HTR-8/SVneo (cell line): ENCODE measurements at regions not wholly inside any gene's neighbourhood (a gene's known extent, or its start where the extent isn't known, plus 50 kb on each side); places are given as distances from the start of the nearest gene placed in this dataset.
A peak's percentile ranks its signal among the peaks of the same experiment; 100 is the strongest.

ENCODE experiments used
- DNase-seq: peaks from one replicate; pipeline ENCODE4 v3.0.0; 2011; ENCODE audit warnings: low spot score, mixed read lengths; ENCODE audit not compliant: insufficient read length
- FAIRE-seq: peaks from 2 replicates; lab custom pipeline; 2011; peaks lifted over from hg19 to GRCh38; lab: Jason Lieb, UNC

DNA sequence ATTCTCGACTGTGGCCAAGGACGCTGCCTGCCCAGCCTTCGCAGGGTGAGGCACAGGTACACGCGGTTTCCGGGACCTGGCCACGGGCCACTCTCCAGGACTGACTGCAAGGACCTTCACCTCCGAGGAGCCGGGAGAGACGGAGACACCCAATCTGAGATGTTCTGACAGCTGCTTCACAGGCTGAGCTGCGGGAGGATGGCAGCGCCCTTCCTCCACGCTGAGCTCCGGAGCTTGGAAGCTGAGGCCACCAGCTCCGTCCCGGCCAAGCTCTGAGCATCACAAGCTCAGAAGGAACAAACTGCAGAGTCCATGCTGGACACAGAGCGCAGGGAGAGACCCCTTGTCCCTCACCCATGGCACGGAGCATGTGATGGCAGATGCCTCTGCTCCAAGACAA lies 71.1 kb upstream of the CTDP1 start:
- DNase-seq (no peak), FAIRE-seq (no peak)

GRCh38 chr18:79608999-79609461 lies 70.6 kb upstream of the CTDP1 start:
- no peak for DNase-seq
- FAIRE-seq = no peak

- DNase-seq = no peak
- no peak for FAIRE-seq
Observed at GRCh38 chr18:79609841-79610281, 69.7 kb upstream of the CTDP1 start.

- FAIRE-seq = no peak
- DNase-seq = no peak
Observed at GRCh38 chr18:79610461-79611039, 69.1 kb upstream of the CTDP1 start.

DNA sequence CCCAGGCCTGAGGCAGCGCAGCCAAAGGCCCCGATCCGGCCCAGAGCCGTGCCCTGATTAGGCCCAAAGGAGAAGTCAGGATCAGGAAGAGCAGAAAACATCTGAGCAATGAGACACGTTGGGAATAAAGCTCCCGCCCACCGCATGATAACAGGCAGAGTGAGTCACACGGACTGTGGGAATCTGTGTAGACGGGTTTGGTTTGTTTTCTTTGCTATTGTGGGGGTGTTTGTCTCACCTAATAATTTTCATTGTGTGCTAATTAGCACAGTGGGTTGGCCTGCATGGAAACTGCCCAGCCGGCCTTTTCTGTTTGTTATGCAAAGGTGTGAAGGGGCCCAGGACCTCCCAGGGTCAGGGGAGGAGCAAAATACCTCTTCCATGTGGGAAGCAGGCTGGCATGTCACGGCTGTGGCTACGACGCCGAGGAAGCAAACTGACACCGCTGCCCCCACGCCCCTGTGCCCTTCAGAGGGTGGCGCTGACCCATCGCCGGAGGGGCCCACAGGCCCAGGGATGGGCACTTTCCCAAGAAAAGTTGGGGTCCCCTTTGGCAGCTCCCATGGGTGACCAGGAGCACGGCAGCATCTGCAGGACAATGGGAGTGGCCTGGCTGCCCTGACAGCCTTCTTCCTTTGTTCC lies 68.4 kb upstream of the CTDP1 start:
- FAIRE-seq = no peak
- peak; percentile 29 for DNase-seq

GRCh38 chr18:79612291-79613108 lies 67.1 kb upstream of the CTDP1 start:
- DNase-seq (no peak), FAIRE-seq (no peak)

DNA sequence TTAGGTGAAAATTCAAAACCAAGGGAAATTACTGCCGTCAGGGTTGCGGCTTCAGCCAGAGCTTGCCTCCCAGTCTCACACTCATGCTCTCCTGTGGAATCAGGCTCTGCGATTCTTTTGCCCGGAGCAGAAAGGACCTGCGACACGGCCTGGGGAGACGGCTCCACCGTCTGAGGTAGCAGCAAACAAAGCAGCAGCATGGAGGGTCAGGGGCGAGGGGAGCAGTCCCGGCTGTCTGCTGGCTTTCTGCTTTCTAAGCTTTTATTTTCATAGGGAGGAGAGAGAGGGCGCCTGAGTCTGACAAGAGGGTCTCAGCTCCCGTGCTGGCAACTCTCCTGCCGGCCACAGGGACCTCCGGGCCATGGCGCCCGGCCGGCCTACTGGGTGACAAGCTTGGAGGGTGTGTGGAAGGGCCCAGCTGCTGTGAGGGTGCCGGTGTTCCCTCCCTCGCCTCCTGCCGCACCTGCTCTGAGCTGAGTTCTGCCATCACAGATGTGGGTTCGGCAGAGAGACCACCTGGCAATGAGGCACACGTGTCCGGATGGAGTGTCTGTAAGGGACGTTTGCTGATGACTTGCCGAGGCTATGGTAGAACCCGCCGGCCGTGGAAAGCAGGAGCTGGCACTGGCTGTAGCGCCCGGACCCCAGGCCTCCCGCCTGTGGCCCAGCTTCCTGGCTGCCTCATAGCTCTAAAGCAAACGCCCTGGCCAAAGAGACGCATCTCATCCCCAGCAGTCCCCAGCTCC lies 66.2 kb upstream of the CTDP1 start:
- no peak for FAIRE-seq
- no peak for DNase-seq

DNA sequence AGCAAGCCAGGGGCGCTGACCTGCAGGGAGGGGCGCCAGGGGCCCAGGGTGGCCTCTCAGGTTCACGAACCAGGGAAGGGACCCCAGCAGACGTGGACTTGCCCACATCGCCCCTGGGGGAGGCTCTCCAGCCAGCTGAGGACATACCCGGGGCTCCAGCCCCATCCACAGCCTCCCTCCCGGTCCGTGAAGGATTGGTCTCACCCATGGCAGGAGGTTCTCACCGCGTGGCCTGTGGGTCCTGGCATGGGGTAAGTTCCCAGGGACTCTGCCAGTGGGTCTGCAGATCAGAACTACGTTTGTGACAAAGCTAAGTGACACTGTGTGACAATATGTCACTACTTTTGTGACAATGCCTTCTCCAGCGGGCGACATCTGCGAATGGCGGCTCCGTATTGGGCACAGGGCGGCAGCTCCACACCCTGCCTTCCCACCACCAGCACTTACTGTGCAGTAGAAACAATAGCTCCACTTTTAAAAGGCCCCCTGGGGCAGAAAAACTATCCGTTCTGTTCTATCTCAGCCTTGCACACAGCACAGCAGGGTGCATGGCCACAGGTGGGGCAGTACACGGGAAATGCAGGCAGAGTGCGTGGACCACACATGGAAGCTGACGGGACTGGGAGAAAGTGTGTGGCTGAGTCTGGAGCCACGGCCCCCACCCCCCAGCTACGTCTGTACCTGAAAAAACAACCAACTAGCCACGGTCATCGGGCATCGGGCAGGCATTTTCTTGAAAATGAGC lies 65.2 kb upstream of the CTDP1 start:
- FAIRE-seq (no peak), DNase-seq (no peak)

GRCh38 chr18:79615091-79615490 lies 64.5 kb upstream of the CTDP1 start:
- DNase-seq (no peak), FAIRE-seq (no peak)

GRCh38 chr18:79615586-79615985 lies 64.0 kb upstream of the CTDP1 start:
- DNase-seq (no peak), FAIRE-seq (no peak)

DNA sequence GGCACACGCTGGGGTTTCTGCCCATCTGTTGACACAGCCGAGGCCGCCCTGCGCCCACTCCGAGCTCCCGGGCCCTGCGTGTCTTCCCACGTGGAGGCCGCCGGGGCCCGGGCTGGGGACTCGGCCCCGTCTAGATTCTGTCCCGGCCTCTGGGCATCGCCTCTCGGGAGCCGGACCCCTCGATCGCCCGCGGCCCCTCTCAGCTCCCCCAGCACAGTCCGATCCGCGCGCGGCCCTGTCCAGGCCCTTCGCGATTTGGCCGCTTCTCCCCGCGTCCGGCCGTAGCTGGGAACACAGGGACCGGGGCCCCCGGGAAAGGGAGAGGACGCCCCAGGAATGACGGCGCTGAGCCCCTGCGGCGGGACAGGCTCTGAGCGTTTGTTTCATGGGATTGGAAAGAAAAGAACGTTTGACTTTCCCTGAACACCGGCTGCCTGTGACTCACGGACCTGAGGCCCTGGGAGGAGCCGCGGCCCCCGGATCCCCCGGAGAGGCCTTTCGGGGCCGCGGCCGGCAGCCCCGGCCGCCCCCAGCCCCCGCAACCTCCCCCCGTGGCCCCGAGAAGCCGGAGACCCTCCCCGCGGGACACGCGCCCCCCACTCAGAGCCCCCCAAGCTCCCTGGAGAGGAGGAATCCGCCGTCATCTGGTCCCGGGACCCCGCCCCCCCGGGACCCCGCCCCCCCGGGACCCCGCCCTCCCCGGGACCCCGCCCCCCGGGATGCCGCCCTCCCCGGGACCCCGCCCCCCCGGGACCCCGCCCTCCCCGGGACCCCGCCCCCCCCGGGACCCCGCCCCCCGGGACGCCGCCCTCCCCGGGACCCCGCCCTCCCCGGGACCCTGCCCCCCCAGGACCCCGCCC lies 62.7 kb upstream of the CTDP1 start:
- no peak for FAIRE-seq
- peak; percentile 21 for DNase-seq

- FAIRE-seq (no peak), DNase-seq (no peak)
Observed at GRCh38 chr18:79617511-79618500, 61.8 kb upstream of the CTDP1 start.

DNA sequence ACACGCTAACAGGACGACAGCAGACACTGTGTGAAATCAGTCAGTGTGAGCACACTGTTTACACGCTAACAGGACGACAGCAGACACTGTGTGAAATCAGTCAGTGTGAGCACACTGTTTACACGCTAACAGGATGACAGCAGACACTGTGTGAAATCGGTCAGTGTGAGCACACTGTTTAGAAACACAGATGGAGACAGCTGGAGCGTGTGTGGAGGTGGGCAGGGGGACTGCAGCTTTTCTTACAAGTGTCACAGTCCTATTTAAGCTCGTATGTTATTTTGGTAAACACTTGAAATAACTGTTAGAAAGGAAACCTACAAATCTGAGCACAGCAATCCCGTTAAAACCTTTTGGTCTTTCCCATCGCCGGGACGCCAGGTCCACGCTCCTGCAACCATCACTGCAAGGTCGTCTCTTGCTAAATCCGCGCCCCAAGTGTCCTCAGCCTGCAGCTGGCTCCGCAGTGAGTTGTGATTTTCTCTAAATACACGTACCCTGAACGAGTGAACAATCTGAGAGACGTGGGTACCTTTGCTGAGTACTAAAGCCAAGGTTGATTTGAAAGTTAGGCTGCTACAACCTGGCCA lies 58.9 kb upstream of the CTDP1 start:
- FAIRE-seq (no peak), DNase-seq (no peak)

DNA sequence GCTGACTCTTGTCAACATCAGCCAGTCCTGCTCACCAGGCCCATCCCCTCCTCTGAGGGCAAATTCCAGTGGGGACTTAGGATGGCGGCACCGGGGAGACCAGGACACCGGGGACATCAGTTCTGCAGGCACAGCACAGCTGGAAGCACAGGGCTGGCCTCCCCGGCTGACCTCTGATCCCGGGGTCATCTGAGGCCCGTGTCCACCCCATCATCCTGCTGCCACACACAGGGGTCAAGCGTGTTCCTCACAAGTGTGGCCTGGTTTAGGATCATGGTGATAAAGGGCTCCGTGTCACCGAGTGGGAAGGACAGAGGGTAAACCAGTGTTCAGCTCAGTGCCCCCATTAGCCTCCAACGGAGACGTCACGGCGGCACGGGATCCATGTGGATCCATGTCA lies 58.1 kb upstream of the CTDP1 start:
- DNase-seq (no peak), FAIRE-seq (no peak)

- no peak for FAIRE-seq
- no peak for DNase-seq
Observed at GRCh38 chr18:79622004-79622403, 57.6 kb upstream of the CTDP1 start.

- no peak for FAIRE-seq
Observed at GRCh38 chr18:79624356-79625170, 55.0 kb upstream of the CTDP1 start.

More at GRCh38 chr18:79624356-79625170, 55.0 kb upstream of the CTDP1 start:
- no peak for DNase-seq
